Cerebellar nuclear complex (tissue), 1 donor: ENCODE measurements at regions not wholly inside any gene's neighbourhood (a gene's known extent, or its start where the extent isn't known, plus 50 kb on each side); places are given as distances from the start of the nearest gene placed in this dataset.

ENCODE experiments used
- DNase-seq, 2 experiments: peaks; one replicate each; lab custom pipeline; 2025; lab: John Stamatoyannopoulos, UW

DNA sequence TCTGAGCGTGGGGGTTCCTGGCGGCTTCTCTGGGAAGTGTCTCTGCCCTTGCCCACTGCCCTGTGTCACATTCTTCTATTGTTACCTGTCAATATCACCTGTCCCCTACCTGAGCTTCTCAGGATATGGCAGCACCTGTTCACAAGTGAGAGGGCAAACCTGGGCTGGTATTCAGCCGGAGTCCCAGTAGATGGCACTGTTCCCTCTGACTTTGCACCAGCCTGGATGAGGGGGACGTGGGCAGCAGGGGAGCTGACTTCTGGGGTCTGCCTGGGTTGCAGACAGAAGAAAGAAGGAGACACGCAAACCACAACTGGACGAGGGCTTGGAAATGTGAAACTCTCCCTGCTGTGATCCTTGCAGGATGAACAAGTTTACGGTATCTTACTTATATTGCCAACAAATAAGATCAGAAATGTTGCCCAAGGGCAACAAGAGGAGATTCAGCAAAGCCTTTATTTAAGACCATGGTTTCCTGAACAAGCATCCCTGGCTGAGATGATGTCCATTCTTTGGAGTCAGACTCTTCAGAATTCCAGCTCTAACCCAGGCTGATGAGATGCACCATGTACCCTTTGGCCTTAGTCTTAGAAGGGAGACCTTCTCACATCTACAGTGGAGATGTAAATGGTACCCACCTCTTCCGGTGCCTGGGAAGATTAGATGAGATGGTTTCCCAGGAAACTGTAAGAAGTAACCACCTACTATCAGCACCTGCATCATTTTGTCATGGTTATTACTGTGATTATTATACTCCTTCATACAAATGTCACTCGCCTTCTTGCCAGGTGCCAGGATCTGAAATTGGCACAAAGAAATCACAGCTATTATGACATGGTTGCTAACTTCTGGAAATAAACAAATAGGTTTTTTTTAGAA, 400.0 kb upstream of the CDH4 start:
- no peak for DNase-seq

GRCh38 chr20:60857708-60858107, 394.4 kb upstream of the CDH4 start:
- DNase-seq, result no peak

- DNase-seq, result no peak
Observed at GRCh38 chr20:60862601-60863000, 389.5 kb upstream of the CDH4 start.

DNA sequence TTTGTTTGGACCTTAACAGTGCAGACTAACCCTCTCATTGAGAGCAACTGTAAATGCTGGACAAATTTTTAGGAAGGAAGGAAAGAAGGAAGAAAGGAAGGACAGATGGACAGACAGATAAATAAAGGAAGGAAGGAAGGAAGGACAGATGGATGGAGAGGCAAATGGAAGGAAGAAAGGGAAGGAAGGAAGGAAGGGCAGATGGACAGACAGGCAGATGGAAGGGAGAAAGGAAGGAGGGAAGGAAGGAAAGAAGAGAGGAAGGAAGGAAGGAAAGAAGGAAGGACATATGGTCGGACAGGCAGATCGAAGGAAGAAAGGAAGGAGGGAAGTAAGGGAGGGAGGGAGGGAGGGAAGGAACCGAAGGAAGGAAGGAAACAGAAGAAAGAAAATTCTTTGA, 388.5 kb upstream of the CDH4 start:
- DNase-seq, result no peak

DNA sequence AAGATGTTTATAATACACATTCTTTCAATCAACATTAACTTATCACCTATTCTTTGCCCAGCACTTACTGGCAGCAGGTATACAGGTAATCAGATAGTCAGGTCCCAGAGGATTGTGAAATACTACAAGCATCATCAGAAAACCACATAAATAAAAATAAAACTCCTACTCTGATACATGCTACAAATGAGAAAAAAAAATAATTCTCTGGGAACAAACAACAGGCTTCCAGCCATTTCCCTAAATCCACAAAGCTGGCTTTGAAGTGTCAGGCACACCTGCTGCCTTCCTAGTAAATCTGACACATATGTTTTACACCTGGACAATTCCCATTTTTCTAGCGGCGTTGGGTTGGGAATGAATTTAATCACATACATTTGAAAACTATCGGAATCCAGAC, 384.5 kb upstream of the CDH4 start:
- DNase-seq, result no peak

- DNase-seq, result no peak
Observed at GRCh38 chr20:60868316-60868891, 383.7 kb upstream of the CDH4 start.

GRCh38 chr20:60869087-60869486, 383.0 kb upstream of the CDH4 start:
- no peak for DNase-seq

DNA sequence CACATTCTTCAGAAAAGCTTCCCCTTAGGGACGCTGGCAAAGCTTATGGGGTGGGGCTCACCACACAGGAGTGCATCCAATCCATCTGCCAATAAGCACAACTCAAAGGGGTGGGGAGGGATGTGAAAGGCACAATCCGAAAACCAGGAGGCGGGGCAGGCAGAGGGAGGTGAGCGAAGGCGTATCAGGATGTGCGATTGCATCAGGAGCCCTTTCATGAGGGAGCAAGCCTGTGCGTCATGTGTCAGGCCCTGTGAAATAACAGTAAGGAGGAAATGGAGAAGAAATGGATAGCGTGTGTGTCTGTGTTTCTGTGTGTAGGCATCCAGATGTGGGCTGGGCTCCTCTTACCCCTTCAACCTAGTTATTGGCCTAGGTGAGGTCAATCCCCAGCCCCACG, 382.4 kb upstream of the CDH4 start:
- DNase-seq, result no peak

- DNase-seq, result no peak
Observed at GRCh38 chr20:60870040-60870439, 382.0 kb upstream of the CDH4 start.

DNA sequence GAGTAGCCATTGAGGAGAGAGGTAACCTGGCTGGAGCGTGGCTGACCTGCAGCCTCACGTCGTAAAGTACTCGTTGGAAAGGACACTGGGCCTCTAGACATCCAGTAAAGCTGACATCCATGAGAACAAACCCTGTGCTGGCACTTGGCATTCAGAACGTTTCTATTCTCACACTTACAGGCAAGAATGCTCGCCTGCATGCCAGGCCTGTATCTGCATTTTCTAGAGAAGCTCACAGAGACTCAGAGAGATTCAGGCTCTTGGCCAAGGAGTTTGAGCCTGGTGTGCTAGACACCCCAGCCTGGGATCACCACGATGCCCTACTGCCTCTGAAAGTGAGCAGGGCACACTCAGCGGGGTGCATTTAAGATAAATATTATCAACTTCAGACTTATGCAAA, 379.8 kb upstream of the CDH4 start:
- DNase-seq, result no peak

DNA sequence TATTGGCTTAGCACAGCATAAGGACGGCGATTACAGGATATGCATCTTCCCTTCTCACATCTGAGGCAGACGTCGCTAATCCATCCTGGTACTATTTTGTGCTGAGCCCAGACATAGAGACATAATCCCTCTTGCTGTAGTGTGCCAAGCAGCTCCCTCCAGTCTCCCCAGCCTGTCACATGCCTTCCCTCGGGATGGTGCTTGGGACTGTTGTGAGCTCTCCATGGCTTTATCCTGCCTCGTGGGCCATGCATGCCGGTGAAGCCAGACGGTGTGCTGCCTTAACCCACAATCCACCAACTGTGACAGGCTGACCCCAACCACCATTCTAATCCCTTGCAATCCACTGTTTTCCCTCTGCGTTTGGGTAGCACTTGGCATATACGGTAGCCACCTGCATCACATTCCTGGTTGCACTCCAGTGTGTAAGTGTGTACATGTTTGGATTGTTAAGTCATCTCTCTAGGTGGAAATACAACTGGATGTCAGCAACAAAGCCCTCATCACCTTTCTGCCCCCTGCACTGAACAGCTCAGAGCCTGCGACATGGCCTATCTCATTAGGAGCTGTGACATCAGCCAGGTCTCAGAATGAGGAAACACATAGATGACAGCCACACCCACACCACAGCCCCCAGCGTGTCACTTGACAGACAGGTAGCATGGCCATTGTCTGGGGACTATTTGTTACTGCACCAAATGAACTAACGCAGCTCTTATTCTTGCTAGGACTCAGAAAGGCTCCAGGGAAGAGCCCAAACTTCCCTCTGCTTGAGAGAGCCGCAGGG, 374.8 kb upstream of the CDH4 start:
- DNase-seq, result no peak

GRCh38 chr20:60882836-60883235, 369.2 kb upstream of the CDH4 start:
- no peak for DNase-seq

GRCh38 chr20:60883496-60883895, 368.6 kb upstream of the CDH4 start:
- no peak for DNase-seq

- DNase-seq, result no peak
Observed at GRCh38 chr20:60884277-60884676, 367.8 kb upstream of the CDH4 start.

- DNase-seq, result no peak
Observed at GRCh38 chr20:60888771-60889170, 363.3 kb upstream of the CDH4 start.

DNA sequence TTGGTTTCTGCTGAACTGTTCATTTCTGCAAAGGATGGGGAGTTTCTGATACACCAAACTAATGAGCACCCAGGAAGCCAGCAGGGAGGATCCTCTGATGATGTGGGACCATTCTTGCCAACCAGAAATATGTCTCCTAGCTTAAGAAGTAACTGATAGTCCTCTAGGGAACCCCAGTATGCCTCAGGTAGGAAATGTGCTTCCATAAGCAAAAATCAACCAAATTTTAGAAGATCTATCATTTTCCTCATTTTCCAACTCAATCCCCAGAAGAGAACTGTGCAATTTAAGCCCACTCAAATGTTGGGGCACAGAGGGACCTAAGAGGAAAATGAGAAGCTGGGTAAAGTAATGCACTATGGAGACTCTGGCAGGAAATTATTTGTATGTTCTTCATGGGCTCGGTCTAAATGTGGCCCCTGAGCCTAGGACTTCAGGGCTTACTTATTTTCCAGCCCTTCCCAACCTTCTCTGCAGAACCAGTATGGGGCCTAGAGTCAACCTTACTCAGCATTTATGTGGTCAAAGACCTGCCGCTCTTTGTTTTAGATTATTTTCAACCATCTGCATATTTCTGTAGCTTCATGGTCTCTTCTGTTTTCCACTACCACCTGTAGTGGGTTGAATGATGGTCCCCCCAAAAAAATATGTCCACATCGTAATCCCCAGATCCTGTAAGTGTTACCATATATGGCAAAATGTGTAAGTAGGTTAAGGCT, 359.8 kb upstream of the CDH4 start:
- DNase-seq, result no peak

- no peak for DNase-seq
Observed at GRCh38 chr20:60894091-60894490, 358.0 kb upstream of the CDH4 start.

DNA sequence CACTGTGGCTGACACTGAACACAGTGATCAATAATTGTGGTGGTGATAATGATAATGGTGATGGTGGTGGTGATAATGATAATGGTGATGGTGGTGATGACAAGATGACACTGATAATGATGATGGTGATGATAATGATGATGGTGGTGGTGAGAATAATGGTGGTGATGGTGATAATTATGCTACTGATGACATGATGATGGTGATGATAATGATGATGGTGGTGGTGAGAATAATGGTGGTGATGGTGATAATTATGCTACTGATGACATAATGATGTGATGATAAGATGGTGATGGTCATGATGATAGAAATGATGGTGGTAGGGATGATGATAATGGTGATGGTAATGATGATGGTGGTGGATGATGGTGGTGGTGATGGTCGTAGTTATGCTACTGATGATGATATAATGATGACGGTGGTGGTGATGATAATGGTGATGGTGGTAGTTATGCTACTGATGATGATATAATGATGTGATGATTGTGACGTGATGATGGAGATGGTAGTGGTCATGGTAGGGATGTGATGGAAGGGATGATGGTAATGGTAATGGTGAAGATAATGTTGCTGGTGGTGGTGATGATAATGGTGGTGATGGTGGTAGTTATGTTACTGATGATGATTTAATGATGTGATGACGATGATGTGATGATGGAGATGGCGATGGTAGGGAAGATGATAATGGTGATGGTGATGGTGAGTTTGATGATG, 356.5 kb upstream of the CDH4 start:
- no peak for DNase-seq

DNA sequence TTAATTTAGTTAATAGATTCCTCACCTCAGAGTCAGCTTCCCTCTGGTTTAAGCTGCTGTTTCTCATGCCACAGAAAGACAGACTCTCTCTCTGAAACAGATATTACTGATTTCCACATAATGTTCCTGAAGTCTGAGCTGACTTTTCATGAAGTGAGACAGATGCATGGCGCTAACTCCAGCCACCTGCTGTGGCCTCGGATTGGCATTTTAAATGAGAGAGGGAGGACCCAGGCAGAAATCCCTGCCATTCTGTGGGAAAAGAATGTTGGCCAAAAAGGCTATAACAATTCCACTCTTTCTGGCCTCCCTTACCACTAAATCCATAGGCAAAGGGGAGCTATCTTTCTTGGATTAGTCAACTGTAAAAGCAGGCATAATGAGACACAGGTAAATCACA, 354.1 kb upstream of the CDH4 start:
- no peak for DNase-seq

DNA sequence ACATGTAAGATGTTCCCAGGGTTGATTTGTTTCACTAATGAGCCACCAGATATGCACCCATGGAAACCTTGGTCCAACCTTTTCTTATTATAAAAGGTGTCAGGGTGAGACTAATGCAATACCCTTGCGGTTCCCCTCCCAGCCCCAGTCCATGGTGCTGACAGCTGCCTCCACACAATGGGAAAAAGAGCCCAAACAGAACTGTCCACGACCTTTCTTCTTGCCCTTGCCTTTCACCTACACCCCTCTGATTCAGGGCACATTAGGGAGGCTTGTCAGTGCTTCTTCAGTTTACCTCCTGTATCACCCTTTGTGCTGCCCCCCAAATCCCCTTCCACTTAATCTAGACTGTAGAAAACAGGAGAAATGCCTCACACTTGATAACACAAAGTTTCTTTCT, 352.7 kb upstream of the CDH4 start:
- no peak for DNase-seq

DNA sequence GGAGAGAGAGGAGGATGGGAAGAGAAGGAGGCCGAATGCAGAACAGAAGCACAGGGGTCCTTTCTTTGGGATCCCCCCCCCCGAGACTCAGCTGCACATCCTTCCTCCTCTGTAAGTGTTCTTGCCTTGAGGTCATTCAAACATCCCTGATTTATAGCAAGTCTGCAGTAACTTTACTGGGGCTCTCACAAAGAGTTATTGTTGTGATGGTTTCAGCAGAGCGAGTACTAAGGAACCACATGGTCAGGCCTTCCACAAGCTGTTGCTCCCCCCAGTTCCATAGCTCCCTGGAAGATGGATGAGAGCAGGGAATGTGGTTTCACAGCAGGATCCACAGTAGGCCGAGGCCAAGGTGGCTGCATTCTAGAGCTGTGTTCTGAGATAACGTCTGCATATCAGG, 351.4 kb upstream of the CDH4 start:
- no peak for DNase-seq

DNA sequence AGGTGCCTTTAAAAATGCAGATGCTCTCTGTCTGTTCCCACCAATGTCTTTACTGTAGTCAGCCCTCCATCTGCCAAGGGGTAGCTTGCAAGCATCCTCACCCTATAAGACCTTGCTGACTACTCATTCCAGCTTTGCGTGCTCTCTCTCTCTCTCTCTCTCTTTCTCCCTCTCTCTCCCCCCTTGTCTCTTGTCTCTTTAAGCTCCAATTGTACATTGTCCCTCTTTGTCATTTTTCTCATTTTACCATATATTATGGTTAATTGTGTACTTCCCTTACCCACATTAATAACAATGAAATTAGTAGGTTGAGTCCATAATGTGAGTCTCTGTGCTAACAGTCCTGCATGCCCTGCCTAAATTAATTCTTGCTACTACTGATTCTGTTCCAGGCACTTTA, 350.2 kb upstream of the CDH4 start:
- DNase-seq, result no peak
